GM12878 (cell line): ENCODE measurements at regions not wholly inside any gene's neighbourhood (a gene's known extent, or its start where the extent isn't known, plus 50 kb on each side); places are given as distances from the start of the nearest gene placed in this dataset.

Experiments
- BCL11A ChIP-seq: IDR thresholded peaks from 2 replicates; pipeline ENCODE4 v1.6.1; 2011; ENCODE audit warnings: low read depth, low read length
- CTCF ChIP-seq, 3 experiments: IDR thresholded peaks in 2 of 3; conservative IDR thresholded peaks in 1 of 3; 2 replicates each; pipeline ENCODE4 v1.5.1; 2011; ENCODE audit warnings: low read depth in 3 of 3, low read length in 3 of 3, mild to moderate bottlenecking in 3 of 3, control low read depth in 2 of 3, moderate library complexity in 2 of 3, inconsistent platforms in 1 of 3, mixed read lengths in 1 of 3; ENCODE audit not compliant: control insufficient read depth in 2 of 3, insufficient read depth in 1 of 3; ENCODE audit errors: extremely low read depth in 1 of 3
- MAX ChIP-seq: IDR thresholded peaks from 2 replicates; pipeline ENCODE4 v1.6.1; 2012; ENCODE audit warnings: low read depth, low read length, improper control_type of control experiment
- NFIC ChIP-seq: IDR thresholded peaks from 2 replicates; pipeline ENCODE4 v1.6.1; 2012; ENCODE audit warnings: low read depth, mild to moderate bottlenecking, inconsistent platforms, low read length, moderate library complexity
- POLR2A ChIP-seq: IDR thresholded peaks from 2 replicates; pipeline ENCODE4 v1.6.1; 2011; ENCODE audit warnings: low read depth, mild to moderate bottlenecking, low read length
- SKIL ChIP-seq: fragments of 450-650 bp; IDR thresholded peaks from 2 replicates; pipeline ENCODE4 v1.6.1; 2017; ENCODE audit warnings: mild to moderate bottlenecking, low read depth, inconsistent platforms; ENCODE audit not compliant: poor library complexity, severe bottlenecking
- TARDBP ChIP-seq: IDR thresholded peaks from 2 replicates; pipeline ENCODE4 v1.6.1; 2016; ENCODE audit warnings: borderline replicate concordance

- TF ChIP-seq TARDBP (no peak), POLR2A (no peak), BCL11A (no peak), NFIC (no peak), SKIL (no peak), MAX (no peak), CTCF (IDR thresholded peaks at IDR 0.05 in 2 of 3, conservative IDR thresholded peaks at IDR 0.05 in 1 of 3; ENCODE audit: control insufficient read depth in 2 of 3, extremely low read depth in 1 of 3, insufficient read depth in 1 of 3, low read depth in 3 of 3, low read length in 3 of 3) (no peak)
These were observed 76.2 kb downstream of the PTPRS start for GRCh38 chr19:5264453-5264852.
